ENCODE measurements at regions not wholly inside any gene's neighbourhood (a gene's known extent, or its start where the extent isn't known, plus 50 kb on each side); places are given as distances from the start of the nearest gene placed in this dataset.

- no peak overlapping the region for H3K4me3 ChIP-seq (ENCODE audit: low read depth, low read length)
- no peak for DNase-seq (ENCODE audit: low read depth)
- TF ChIP-seq CTCF (IDR thresholded peaks at IDR 0.05; ENCODE audit: control insufficient read depth, extremely low read depth, insufficient read depth) = no peak
These were observed 492.8 kb downstream of the INSC start for GRCh38 chr11:15607361-15608036.

- no peak overlapping the region for H3K4me3 ChIP-seq (ENCODE audit: low read depth, low read length)
- DNase-seq (ENCODE audit: low read depth) = no peak
- no peak for TF ChIP-seq CTCF (IDR thresholded peaks at IDR 0.05; ENCODE audit: control insufficient read depth, extremely low read depth, insufficient read depth)
These were observed 494.7 kb downstream of the INSC start for GRCh38 chr11:15609445-15609844.

DNA sequence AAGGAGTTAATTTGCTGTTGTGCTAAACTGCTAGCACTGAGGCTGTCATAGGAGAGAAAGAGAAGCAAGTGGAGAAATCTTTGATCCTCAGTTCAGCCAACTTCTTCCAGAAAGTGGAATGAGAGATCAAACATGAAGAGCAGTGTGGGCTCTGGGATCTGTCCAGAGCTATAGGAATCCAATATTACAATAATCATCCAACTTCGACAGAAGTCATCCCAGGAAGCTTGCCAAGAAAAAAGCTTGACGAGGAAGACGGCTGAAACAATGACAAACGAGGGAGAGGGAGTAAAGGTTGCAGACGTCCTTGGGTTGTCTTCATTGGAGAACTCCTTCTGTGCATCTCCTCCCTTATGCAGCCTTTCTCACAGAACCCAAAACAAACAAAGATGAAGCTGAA, 496.2 kb downstream of the INSC start:
- no peak for DNase-seq (ENCODE audit: low read depth)
- TF ChIP-seq CTCF (IDR thresholded peaks at IDR 0.05; ENCODE audit: control insufficient read depth, extremely low read depth, insufficient read depth) = no peak
- H3K4me3 ChIP-seq (ENCODE audit: low read depth, low read length) = no peak overlapping the region

- no peak for TF ChIP-seq CTCF (IDR thresholded peaks at IDR 0.05; ENCODE audit: control insufficient read depth, extremely low read depth, insufficient read depth)
- DNase-seq (ENCODE audit: low read depth) = no peak
- H3K4me3 ChIP-seq (ENCODE audit: low read depth, low read length) = no peak overlapping the region
These were observed 498.5 kb downstream of the INSC start for GRCh38 chr11:15613251-15613650.

DNA sequence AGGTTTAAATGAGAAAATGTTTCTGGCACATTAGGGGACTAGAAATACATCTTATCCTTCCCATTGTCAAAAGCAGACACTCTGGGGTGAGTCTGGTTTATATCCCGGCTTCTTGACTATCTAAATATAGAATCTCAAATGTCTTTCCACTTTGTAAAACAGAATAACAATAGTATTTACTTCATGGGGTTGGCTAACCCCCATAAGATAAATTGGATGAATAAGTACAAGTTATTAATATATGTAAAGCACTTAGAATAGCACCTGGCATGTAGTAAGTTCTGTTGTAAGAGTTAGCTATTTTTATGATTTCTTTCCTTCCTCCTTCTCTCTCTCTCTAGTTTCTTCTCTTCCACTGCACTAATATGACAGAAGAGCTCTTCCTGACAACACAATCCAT, 499.1 kb downstream of the INSC start:
- no peak for DNase-seq (ENCODE audit: low read depth)
- no peak overlapping the region for H3K4me3 ChIP-seq (ENCODE audit: low read depth, low read length)
- no peak for TF ChIP-seq CTCF (IDR thresholded peaks at IDR 0.05; ENCODE audit: control insufficient read depth, extremely low read depth, insufficient read depth)

DNA sequence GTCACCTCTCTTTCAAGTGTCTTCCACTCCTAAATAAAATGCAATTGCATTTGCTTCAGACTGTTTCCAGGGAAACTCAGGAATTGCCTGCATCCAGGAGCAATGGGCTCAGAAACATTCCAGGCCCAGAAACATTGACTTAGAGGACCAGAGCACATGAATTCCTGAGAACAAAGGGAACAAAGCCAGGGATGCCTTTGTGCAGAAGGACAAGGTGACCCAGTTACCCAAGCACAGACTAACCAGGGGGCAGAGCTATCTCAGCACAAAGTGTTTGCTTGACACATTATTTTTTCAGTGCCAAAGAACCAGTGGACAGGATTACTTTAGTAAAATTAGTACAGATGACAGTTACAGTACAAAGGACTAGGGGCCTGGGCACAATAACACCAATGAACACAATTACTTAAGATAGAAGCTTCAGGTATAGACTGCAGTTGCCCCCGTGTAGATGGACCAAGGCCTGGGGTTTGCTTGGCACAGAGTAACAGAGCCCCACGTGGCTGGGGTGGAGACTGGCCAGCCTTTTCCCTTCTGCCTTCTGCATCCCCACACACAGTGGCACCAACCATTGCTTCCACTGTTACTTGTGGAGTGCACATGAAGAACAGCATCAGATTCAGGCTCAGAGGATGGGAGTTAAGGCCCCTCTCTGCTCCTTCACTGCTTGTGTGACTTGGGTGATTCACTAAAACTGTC, 500.8 kb downstream of the INSC start:
- no peak for DNase-seq (ENCODE audit: low read depth)
- no peak overlapping the region for H3K4me3 ChIP-seq (ENCODE audit: low read depth, low read length)
- no peak for TF ChIP-seq CTCF (IDR thresholded peaks at IDR 0.05; ENCODE audit: control insufficient read depth, extremely low read depth, insufficient read depth)
